GM04504 (cell line): ENCODE measurements at regions not wholly inside any gene's neighbourhood (a gene's known extent, or its start where the extent isn't known, plus 50 kb on each side); places are given as distances from the start of the nearest gene placed in this dataset.

Experiments used
- DNase-seq: peaks from one replicate; pipeline ENCODE4 v3.0.0-alpha.2; 2012; ENCODE audit warnings: low read depth

- no peak for DNase-seq
Observed at GRCh38 chr2:162964513-162964912, 125.9 kb upstream of the KCNH7 start.

- DNase-seq = no peak
Observed at GRCh38 chr2:162963156-162963555, 124.6 kb upstream of the KCNH7 start.

GRCh38 chr2:162945785-162946184 lies 107.2 kb upstream of the KCNH7 start:
- DNase-seq = no peak

- DNase-seq = no peak
Observed at GRCh38 chr2:162938387-162938786, 99.8 kb upstream of the KCNH7 start.

DNA sequence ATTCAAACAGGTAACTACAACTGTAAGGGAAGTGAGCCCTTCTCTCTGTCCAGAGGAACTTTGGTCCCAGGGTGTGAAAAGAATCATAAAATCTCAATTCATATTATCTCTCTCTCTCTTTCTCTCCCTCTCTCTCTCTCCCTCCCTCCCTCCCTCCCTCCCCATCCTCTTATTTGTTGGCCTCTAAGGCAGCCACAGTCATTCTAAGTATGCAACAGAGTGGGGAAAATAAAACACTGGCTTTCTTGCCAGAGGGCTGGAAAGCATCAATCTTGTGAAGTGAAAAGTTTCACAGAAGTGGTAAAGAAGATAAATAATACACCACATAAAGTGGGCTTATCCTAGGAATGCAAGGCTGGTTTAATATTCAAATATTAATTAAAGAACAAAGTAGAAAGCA lies 95.6 kb upstream of the KCNH7 start:
- DNase-seq = no peak

DNA sequence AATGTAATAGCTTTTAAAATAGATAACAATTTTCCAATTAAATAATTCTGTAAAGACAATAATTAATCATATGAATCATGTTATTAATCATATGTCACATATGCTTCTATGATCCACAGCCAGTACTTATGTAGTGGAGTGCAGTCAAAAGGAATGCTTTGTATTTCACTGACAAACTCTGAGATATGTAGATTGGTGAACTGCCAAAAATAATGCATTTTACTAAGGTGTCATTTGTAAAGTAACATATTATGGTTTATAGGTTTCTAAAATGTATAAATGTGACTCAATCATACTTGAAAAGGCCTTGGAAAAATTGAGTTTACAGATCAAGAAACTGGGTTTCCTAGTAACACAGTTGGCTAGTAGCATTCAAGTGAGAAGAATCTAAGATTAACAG lies 93.8 kb upstream of the KCNH7 start:
- no peak for DNase-seq

- no peak for DNase-seq
Observed at GRCh38 chr2:162929571-162929970, 91.0 kb upstream of the KCNH7 start.

DNA sequence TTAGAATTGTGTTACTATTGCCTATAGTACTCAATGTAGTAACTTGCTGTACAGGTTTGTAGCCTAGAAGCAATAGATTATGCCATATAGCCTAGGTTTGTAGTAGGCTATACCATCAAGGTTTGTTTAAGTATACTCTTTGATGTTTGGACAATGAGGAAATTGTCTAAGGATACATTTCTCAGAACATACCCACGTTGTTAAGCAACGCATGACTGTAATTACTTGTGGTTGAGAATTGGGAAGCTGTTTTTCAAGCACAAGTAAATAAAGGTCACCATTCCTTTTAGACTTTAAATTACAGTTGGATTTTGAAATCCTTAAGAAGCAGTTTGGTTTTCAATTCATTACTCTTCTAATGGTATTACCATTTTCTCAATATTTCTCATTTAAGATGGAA lies 89.8 kb upstream of the KCNH7 start:
- no peak for DNase-seq

DNA sequence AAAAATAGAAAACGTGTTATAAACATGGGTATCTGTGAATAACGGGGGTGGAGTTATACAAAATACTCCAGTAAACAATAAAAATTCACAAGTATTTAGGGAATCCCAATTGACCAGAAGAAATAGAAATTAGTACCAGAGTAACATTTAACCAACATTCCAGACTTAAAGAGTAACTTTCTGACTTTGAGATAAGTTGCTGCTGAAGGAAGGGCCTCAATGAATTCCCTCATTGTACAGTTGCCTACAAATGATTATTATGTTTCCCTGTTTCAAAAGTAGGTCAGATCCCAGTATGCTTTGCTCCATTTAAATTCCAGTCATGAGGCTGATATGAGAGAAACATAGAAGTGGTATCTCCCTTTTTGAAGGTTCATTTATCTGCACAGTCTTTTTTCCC lies 88.3 kb upstream of the KCNH7 start:
- DNase-seq = no peak

DNA sequence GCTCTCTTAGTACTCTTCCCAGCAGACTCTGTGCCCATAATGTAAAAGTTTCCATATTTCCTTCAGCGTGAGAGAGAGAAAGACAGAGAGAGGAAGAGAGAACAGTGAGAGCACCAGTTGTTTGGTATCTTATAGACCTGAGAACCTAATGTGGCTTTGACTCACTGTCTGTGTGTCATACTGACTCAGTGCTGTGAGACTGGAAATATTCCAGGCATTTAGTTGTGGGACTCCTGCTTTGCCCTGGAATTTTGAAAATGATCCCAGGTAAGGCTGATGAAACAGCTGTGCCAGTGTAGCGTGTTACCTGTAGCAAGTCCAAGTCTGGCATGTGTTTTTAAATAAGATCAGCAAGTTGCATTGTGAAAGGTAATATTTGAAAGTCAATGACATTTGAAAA lies 87.9 kb upstream of the KCNH7 start:
- DNase-seq = peak; percentile 6

DNA sequence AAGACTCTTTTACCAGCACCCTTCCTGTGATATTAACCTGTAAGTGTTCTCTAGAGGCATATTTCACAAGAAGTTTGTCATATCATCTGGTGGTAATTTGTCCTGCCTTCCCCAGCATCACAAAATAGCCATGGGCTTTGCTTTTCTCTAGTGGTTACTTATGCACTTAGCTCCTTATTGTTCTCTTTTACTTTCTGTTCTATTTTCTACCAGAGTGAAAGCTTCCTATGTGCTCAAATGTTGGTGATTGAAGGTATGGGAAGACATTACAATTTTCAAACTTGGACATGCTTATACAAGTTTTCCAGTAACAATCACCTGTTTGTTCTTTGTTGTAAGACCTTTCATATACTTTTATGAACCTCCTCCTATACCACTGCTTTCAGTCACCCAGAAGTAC lies 87.0 kb upstream of the KCNH7 start:
- no peak for DNase-seq

- DNase-seq = no peak
Observed at GRCh38 chr2:162919111-162919510, 80.5 kb upstream of the KCNH7 start.

DNA sequence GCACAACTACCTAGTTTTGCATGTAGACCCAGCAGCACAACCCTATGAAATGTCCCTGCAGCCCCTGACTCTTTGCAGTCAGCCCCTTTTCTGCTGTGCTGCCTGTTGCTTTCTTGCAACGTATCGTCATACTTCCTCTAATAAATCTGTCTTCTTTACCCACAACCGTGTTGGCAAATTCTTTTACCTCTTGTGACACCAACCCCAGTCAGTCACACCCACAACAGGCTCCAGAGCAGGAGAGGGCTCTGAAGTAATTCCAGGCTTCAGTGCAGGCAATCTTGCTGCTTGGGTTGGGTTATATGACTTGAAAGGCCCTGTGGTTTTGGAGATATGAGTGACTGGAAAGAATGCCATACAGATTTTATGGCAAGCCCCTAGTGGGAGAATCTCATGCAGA lies 79.1 kb upstream of the KCNH7 start:
- DNase-seq = no peak

DNA sequence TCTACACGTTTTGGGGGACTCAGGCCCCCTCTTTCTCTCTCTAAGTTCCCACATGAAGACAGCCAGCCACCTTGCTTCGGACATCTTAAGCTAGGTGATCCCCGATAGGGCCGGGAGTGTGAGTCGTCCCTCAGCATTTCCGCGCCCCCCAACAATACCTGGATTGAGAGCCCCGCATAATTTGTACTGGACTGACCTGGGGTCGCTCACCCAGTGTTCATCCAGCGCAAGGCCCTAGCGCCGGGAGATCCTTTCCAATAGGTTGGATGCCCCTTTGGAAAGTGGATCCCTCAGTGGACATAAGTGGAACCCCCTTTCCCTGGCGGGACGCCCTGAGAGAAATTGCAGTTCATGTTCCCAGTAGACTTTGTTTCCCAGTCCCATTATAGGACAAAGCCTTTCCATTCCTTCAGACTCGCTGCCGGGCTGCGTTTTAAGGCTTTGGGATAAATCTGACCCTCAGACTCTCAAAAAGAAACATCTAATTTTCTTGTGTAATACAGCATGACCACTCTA lies 77.8 kb upstream of the KCNH7 start:
- DNase-seq = no peak

DNA sequence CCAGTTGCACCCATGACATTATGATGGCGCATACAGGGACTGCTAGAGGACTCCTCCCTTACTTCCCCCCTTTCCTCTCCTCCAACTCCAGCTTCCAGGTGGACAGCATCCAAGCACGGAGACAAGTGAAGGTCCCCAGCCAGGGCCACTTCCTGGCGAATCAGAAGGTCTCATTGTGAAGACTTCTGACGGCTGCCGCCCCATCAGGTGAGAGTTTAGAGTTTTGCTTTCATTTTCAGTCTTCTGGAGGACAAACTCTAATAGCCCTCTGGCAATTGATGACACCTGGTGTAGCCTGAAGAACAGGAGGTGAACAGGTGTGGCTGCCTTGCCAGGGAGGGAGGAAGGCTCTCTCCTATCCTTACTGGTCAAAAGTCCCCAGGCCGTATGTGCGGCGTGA lies 77.3 kb upstream of the KCNH7 start:
- DNase-seq = no peak

- no peak for DNase-seq
Observed at GRCh38 chr2:162914161-162914560, 75.6 kb upstream of the KCNH7 start.

DNA sequence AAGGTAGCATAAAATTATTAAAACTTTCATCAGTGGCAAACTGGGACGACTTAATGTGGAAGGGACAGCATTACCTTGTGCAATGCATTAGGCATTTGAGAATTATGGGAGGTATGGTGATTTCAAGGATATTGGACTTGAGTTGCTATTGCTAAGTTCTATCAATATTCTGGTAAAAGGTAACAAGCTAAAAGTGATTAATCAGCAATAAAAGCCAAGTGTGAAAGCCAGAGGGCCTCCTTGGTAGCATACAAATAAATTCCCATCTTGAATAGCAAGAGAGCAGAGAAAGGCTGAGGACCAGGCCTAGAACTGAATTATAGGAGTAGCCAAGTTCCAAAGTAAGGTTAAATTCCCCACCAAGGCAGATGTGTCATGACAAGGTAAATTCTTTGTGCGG lies 74.2 kb upstream of the KCNH7 start:
- no peak for DNase-seq

- DNase-seq = no peak
Observed at GRCh38 chr2:162908567-162908966, 70.0 kb upstream of the KCNH7 start.

DNA sequence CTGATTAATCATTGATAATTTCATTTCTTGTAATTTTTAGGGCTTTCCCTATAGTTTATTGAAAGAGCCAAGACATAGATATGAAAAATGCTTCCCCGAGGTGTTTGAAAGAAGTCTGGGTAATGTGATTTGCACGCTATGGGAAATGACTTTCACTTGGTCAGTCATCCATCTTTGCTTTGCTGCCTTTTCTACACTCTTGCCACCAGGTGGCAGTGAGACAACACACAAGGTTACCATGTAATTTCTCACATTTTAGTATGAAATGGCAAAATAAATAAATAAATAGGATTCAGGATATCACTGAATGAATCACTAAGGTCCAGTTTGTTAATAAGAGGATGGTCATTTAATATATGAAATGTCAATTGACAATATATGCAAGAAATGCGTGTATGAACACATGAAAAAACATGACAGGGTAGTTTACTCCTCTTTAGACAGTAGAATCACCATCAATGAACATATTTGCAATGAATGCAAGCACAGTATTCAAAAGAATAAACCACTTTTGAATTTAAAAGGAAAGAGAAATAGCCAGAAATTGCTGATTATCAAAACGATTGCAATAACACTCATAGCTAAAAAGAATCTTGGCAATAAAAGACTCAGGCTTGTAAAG lies 52.2 kb upstream of the KCNH7 start:
- peak; percentile 9 for DNase-seq

DNA sequence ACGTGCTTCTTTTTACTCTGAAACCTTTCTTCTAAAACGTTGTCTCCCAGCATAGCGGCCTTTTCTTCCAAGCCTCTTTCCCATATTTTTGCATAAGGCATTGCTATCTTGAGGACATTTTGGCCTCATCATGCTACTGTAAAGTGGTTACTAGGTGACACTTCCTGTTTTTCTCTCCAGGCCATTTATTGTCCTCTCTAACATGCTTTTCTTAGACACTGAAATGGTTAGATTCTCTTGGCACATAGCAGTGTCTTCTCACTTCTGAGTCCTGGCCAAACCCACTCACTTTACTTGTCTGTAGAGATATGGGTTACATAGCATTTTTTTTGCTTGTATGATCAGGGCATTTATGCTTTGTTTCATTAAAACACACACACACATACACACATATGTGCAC lies 50.1 kb upstream of the KCNH7 start:
- no peak for DNase-seq
